ENCODE measurements at regions not wholly inside any gene's neighbourhood (a gene's known extent, or its start where the extent isn't known, plus 50 kb on each side); places are given as distances from the start of the nearest gene placed in this dataset.

- DNase-seq (ENCODE audit: low read depth, low spot score): no peak
Observed at GRCh38 chr13:103291798-103292572, 225.8 kb upstream of the SLC10A2 start.

GRCh38 chr13:103291226-103291625 lies 225.0 kb upstream of the SLC10A2 start:
- DNase-seq (ENCODE audit: low read depth, low spot score): no peak

GRCh38 chr13:103289681-103290080 lies 223.5 kb upstream of the SLC10A2 start:
- no peak for DNase-seq (ENCODE audit: low read depth, low spot score)

GRCh38 chr13:103288114-103288513 lies 221.9 kb upstream of the SLC10A2 start:
- DNase-seq (ENCODE audit: low read depth, low spot score): no peak

GRCh38 chr13:103287659-103288058 lies 221.4 kb upstream of the SLC10A2 start:
- DNase-seq (ENCODE audit: low read depth, low spot score): no peak

- DNase-seq (ENCODE audit: low read depth, low spot score): no peak
Observed at GRCh38 chr13:103284466-103284865, 218.2 kb upstream of the SLC10A2 start.

- DNase-seq (ENCODE audit: low read depth, low spot score): no peak
Observed at GRCh38 chr13:103283451-103283820, 217.2 kb upstream of the SLC10A2 start.

GRCh38 chr13:103282571-103283450 lies 216.6 kb upstream of the SLC10A2 start:
- DNase-seq (ENCODE audit: low read depth, low spot score): no peak

GRCh38 chr13:103277959-103278694 lies 211.9 kb upstream of the SLC10A2 start:
- DNase-seq (ENCODE audit: low read depth, low spot score): no peak

GRCh38 chr13:103276775-103277498 lies 210.7 kb upstream of the SLC10A2 start:
- DNase-seq (ENCODE audit: low read depth, low spot score): no peak

GRCh38 chr13:103275722-103276121 lies 209.5 kb upstream of the SLC10A2 start:
- DNase-seq (ENCODE audit: low read depth, low spot score): no peak

- DNase-seq (ENCODE audit: low read depth, low spot score): no peak
Observed at GRCh38 chr13:103275081-103275480, 208.9 kb upstream of the SLC10A2 start.

- no peak for DNase-seq (ENCODE audit: low read depth, low spot score)
Observed at GRCh38 chr13:103273825-103274224, 207.6 kb upstream of the SLC10A2 start.

- no peak for DNase-seq (ENCODE audit: low read depth, low spot score)
Observed at GRCh38 chr13:103272770-103273169, 206.6 kb upstream of the SLC10A2 start.

GRCh38 chr13:103263448-103263847 lies 197.2 kb upstream of the SLC10A2 start:
- no peak for DNase-seq (ENCODE audit: low read depth, low spot score)

- DNase-seq (ENCODE audit: low read depth, low spot score): no peak
Observed at GRCh38 chr13:103255587-103256301, 189.5 kb upstream of the SLC10A2 start.

GRCh38 chr13:103250071-103250470 lies 183.9 kb upstream of the SLC10A2 start:
- DNase-seq (ENCODE audit: low read depth, low spot score): no peak

GRCh38 chr13:103246581-103247200 lies 180.5 kb upstream of the SLC10A2 start:
- DNase-seq (ENCODE audit: low read depth, low spot score): no peak

GRCh38 chr13:103243495-103243894 lies 177.3 kb upstream of the SLC10A2 start:
- no peak for DNase-seq (ENCODE audit: low read depth, low spot score)

- no peak for DNase-seq (ENCODE audit: low read depth, low spot score)
Observed at GRCh38 chr13:103238441-103238840, 172.2 kb upstream of the SLC10A2 start.

Measured in activated naive CD8-positive, alpha-beta T cell treated with anti-CD3 and anti-CD28 coated beads, Interleukin-2, amount 50 U/mL, for 16 hours (primary cell).